ENCODE measurements at regions not wholly inside any gene's neighbourhood (a gene's known extent, or its start where the extent isn't known, plus 50 kb on each side); places are given as distances from the start of the nearest gene placed in this dataset.

DNA sequence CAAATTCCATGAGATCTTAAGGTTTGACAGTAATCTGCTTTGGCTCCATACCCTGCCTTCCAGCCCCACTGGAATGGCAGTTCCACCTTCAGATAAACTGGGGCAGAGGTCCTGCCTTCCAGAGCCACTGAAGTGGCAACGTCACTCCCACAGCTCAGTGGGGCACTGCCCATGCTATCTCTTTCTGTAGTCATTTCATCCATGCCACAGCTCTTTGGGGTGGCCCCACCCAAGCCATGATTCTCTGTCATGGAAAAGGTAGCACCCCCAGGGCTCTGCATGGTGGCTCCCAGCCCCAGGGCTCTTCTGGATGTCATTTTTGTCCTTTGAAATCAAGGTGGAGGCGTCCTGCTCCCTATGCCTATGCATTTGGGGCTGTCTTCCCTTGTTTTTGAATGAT is 596.5 kb downstream of the SPOCK3 start:
- Mint-ChIP-seq H3K36me3 (ENCODE audit: low read depth) (no peaks in the 10 kb centered on the region), H3K27ac (no peak overlapping the region), H3K4me1 (no peaks in the 10 kb centered on the region), H3K27me3 (no peaks in the 10 kb centered on the region), H3K4me3 (no peak overlapping the region), H3K9me3 (no peaks in the 10 kb centered on the region)
- intact Hi-C loops (cut with micrococcal nuclease), result no loop called here
- ChIA-PET POLR2A (no interaction called here), CTCF (no interaction called here)
- DNase-seq (no peak), ATAC-seq (ENCODE audit: low read depth) (no peak)
- no peak for TF ChIP-seq CTCF (IDR thresholded peaks at IDR 0.05)

DNA sequence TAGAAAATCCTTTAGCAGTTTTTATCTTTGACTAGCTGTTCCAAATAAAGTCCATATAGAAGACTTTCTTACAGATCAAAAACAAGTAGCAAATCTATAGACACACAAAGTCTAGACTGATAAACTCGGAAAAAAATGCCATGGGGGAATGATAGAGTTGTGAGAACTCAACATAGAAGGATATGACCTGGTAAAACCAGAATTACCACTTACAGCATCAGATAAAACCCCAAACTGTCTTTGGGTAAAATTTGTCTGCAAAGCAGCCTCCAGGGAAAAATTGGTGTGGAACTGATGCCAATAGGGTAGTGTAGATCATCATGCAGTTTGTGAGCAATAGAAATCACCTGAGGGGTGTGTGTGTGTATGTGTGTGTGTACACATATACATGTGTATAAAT is 579.1 kb downstream of the SPOCK3 start:
- intact Hi-C loops (cut with micrococcal nuclease), result no loop called here
- Mint-ChIP-seq H3K9me3 (no peaks in the 10 kb centered on the region), H3K27me3 (no peaks in the 10 kb centered on the region), H3K36me3 (ENCODE audit: low read depth) (no peaks in the 10 kb centered on the region), H3K4me3 (no peak overlapping the region), H3K4me1 (no peaks in the 10 kb centered on the region), H3K27ac (no peak overlapping the region)
- CTCF ChIA-PET, result no interaction called here
- DNase-seq, result no peak
- POLR2A ChIA-PET, result no interaction called here
- TF ChIP-seq CTCF (IDR thresholded peaks at IDR 0.05), result no peak
- no peak for ATAC-seq (ENCODE audit: low read depth)

GRCh38 chr4:166655705-166656104 is 578.6 kb downstream of the SPOCK3 start:
- DNase-seq (no peak), ATAC-seq (ENCODE audit: low read depth) (no peak)
- H3K27ac Mint-ChIP-seq, result no peak overlapping the region
- intact Hi-C loops (cut with micrococcal nuclease), result no loop called here
- no peaks in the 10 kb centered on the region for H3K27me3 Mint-ChIP-seq
- no peaks in the 10 kb centered on the region for H3K36me3 Mint-ChIP-seq (ENCODE audit: low read depth)
- H3K4me3 Mint-ChIP-seq, result no peak overlapping the region
- TF ChIP-seq CTCF (IDR thresholded peaks at IDR 0.05), result no peak
- no peaks in the 10 kb centered on the region for H3K9me3 Mint-ChIP-seq
- CTCF ChIA-PET, result no interaction called here
- POLR2A ChIA-PET, result no interaction called here
- no peaks in the 10 kb centered on the region for H3K4me1 Mint-ChIP-seq

DNA sequence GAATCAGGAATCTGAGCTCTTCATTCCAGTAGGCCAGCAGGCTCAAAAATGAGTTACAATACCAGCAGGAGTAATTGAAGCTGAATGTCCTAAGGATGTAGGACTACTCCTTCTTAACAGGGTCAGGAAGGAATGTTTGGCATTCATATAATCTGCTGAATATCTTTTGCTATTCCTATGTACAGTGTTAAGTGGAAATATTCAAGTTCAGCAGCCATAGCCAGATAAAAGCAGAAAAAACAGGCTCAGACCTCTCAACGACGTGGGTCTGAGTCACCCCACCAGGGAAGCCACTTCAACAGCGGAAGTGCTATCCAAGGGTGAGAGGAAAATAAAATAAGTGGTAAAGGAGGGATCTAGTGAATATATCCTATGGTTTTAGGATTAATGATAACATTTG is 577.0 kb downstream of the SPOCK3 start:
- CTCF ChIA-PET, result no interaction called here
- no peaks in the 10 kb centered on the region for H3K36me3 Mint-ChIP-seq (ENCODE audit: low read depth)
- intact Hi-C loops (cut with micrococcal nuclease), result no loop called here
- H3K27me3 Mint-ChIP-seq, result no peaks in the 10 kb centered on the region
- no peak for TF ChIP-seq CTCF (IDR thresholded peaks at IDR 0.05)
- no peak for DNase-seq
- no peak overlapping the region for H3K27ac Mint-ChIP-seq
- ATAC-seq (ENCODE audit: low read depth), result no peak
- POLR2A ChIA-PET, result no interaction called here
- no peaks in the 10 kb centered on the region for H3K9me3 Mint-ChIP-seq
- H3K4me3 Mint-ChIP-seq, result no peak overlapping the region
- no peaks in the 10 kb centered on the region for H3K4me1 Mint-ChIP-seq

GRCh38 chr4:166658585-166658984 is 575.7 kb downstream of the SPOCK3 start:
- no peak for DNase-seq
- H3K9me3 Mint-ChIP-seq, result no peaks in the 10 kb centered on the region

More at GRCh38 chr4:166658585-166658984, 575.7 kb downstream of the SPOCK3 start:
- H3K4me3 Mint-ChIP-seq, result no peak overlapping the region
- POLR2A ChIA-PET, result no interaction called here
- H3K4me1 Mint-ChIP-seq, result no peaks in the 10 kb centered on the region
- no peak for ATAC-seq (ENCODE audit: low read depth)
- H3K27me3 Mint-ChIP-seq, result no peaks in the 10 kb centered on the region
- CTCF ChIA-PET, result no interaction called here
- intact Hi-C loops (cut with micrococcal nuclease), result no loop called here
- no peak for TF ChIP-seq CTCF (IDR thresholded peaks at IDR 0.05)
- no peak overlapping the region for H3K27ac Mint-ChIP-seq
- no peaks in the 10 kb centered on the region for H3K36me3 Mint-ChIP-seq (ENCODE audit: low read depth)
